ENCODE measurements at regions not wholly inside any gene's neighbourhood (a gene's known extent, or its start where the extent isn't known, plus 50 kb on each side); places are given as distances from the start of the nearest gene placed in this dataset.

DNA sequence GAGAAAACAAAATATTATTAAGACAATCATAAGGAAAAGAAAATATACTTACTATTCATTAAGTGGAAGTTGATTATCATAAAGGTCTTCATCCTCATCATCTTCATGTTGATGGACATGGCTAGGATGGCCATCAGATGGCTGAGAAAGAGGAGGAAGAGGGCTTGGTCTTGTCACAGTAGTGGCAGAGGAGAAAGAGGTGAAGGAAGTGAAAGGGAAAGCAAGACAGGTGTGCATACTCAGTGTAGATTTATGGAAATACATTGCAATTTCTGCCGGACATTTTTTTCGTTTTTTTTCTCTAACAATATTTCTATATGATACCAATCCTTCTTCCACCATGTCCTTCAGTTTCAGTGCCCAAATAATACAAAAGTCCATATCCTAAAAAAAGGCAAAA is 1409.8 kb downstream of the PCDH7 start:
- DNase-seq, result no peak

DNA sequence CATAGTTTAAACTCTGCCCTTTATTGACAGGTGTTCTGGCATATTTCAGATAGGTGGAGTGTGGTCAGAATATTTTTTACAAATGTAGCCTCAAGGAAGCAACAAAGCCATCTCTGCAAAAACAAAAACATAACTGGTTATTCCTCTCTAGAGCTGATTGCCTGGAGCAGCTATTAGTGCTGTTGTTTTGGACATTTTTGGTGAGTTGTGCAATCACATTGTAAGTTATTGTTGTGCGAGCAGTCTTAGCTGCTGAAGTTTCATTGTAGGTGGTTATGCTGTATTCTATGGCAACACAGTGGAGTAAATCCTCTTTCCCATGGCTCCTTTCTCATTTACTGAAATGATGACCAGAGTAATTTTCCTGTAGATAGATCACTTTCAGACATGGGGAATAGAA is 1413.0 kb downstream of the PCDH7 start:
- no peak for DNase-seq

DNA sequence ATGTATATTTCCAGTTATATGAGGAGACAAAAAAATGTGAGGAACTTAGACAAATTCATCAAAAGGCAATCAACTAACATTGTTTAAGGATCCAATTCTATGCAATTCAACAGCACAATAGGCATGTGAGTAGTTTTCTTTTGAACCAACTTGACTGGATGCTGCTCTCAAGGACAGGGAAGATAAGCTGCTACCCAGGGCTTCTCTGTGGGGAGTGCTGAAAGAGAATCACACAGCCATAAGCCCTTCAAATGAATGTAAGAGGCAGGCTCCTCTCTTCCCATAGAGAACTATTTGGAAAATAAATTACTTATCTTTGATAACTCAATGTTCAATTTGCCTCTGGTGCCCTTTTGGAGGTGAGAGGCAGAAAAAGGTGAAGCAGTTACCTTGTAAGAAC is 1413.6 kb downstream of the PCDH7 start:
- DNase-seq, result no peak

DNA sequence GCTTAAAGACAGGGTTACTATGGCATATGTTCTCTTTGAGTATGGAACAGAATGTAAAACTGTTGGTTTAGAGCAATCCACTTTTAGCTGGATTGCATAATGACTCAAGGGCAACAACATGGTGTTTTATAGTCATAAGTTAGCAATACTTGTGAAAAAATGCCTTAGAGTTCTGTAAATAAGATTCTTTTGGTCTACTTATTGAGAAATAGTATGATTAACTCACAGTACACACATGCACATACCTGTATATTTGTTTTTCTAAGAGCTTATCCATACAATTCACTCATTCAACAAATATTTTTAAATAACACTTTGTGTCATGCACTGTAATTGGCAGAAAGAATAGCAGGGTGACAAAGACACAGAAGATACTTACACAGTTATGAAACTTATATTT is 1415.5 kb downstream of the PCDH7 start:
- no peak for DNase-seq

DNA sequence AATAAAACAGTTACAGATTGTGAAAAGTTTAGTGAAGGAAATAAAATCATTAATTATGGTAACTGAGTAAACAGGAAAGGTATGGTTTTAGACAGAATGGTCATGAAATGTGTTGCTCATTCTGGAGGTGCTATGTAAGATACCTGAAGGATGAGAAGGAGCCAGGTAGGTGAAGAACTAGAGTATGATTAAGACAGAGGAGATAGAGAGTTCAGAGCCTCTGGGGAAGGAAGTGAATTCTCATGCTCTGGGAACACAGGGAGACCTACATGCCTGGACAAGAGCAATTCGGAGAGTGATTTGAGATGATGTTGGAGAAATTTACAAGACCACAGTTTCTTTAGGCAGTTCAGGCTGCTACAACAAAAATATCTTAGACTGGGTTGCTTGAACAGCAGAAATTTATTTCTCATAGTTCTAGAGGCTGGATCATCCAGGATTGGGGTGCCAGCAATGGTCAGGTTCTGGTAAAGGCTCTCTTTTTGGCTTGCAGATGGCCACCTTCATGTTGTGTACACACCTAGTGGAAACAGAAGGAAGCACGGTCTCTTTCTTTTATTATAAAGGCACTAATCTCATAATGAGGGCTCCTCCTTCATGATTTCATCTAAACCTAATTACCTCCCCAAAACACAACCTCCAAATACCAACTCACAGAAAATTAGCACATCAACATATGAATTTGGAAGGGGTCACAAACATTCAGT is 1416.1 kb downstream of the PCDH7 start:
- DNase-seq, result no peak

DNA sequence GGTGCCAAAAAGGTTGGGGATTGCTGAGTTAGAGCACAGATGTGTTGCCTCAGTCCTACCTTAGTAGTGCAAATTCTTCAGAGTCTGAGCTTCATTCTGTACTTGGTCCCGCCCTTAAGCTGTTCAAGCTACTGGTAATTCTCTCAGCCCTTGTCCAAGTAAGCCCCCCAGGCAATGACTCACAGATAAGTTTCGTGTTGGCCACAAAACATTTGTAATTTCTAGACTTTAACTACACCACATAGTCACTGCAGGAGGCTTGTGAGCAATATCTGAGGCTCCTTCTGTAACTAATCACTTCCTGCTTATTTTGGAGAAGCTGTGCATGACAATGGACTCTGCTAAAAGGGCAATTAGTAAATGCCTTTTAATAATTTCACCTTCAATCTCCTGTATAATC is 1420.5 kb downstream of the PCDH7 start:
- peak; percentile 63 for DNase-seq

DNA sequence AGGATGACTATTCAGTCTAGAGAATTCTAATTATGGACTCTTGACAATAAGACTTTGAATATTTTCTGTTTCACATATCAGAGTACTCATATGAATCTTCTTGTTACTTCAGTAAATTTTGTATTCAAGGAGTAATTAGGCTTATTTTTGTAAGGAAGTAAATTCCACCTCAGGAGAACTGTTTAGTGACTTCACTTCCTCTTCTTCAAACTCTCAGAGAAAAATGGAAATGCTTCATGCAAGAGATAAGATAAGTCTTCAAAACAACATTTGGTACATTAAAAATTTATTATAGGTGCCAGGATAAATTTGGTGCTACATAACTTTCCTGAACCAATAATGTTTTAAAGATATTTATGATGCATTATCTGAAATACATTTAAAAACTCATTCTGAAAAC is 1421.9 kb downstream of the PCDH7 start:
- no peak for DNase-seq

DNA sequence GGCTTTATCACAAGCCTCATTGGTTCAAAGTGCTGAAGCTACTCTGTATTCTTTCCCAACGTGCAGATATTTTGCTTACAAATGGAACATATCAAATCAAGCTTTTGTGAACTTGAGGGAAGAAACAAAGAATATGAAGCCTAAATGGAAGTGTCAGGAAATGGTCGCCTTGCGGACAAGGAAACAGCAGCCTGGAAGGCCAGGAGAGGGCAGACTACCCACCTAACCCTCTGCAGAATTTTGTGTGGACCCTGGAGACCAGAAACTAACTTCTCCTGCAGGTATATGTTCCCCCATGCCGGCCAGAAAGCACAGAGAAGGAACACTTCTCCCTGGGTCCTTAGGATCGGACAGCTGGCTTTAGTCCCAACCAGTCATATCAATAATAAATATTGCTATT is 1425.8 kb downstream of the PCDH7 start:
- no peak for DNase-seq

DNA sequence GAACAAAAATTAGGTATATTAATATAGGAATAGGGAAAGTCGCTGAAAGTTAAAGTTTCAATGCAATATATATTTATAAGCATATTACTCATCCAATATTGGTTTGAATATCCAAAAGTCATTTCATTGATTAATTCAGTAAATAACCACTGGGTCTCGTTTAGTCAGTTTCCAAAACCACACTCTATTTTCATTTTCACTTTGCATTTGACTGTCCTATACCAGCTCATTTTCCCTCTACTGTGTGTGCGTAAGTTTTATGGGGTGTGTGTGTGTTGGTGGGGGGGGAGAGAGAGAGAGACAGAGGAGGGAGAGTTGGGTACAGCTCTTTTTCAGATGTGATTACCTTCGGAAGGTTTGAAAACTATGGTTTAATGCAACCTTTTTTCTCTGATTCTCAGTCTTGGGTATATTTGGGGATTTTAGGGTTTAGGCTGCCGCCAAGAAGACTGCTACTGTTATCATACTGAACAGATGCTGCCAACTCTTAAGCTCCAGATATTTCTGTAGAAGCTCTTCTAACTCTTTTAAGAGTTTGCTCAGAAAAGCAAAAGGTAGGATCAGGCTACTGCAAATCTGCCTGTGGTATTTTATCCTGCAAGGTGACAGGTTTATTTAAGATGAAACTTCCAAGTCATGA is 1427.4 kb downstream of the PCDH7 start:
- no peak for DNase-seq

DNA sequence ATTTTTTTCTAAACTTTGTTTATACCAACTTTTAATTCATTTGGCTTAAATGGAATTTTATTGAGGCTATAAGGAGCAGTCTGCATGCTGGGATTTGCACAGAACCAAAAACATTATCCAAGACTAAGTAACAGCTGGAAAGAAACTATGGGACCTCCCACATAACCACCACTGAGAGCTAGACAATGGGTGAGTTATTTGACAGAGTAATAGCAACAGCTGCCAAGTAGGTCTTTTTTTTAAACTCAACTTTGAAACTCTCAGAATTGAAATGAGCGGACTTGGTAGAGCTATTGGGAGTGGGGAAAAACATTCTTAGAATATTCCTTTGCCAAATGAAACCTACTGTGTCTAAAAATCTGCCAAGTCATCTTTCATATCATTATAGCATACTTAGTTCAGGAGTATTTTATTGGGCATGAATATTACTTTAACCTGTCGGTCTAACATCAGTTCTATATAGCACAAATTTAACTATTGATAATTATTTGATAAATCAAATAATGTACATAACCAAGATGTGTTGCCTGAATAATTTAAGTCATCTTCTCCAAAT is 1428.0 kb downstream of the PCDH7 start:
- DNase-seq, result no peak

DNA sequence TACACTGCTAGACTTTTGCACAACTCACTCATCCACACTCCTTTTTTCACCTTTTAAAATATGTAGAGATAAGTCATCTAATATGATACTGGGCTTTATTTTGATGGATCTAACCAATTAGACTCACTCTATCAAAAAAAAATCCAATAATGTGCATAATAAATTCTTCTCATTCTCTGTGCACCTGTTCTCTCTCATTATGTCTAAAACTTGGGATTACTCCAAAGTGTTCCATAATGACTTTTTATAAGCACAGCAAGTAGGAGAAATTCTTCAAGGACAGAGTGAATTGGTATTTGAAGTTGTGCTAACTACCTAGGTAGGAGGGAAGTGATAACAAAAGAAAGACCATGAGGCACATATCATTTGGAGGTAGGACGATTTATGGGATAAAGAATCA is 1438.8 kb downstream of the PCDH7 start:
- no peak for DNase-seq

DNA sequence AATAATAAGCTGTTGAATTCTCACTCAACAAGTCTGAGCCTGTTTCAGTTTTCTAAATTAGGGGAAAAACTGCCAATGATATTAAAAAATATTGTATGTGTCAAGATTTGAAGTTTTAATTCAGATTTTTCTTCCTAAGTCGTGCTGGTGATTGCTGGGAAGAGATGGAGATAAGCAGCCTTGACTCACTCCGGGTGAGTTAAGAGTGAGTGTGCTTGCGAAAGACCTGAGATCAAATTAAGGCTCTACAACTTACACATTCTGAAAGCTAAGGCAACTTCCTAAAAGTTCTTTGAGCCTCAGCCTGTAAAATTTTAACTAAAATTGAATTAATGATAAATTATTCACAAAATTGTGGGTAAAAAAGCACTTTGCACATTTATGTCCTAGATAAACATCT is 1441.2 kb downstream of the PCDH7 start:
- peak; percentile 39 for DNase-seq

DNA sequence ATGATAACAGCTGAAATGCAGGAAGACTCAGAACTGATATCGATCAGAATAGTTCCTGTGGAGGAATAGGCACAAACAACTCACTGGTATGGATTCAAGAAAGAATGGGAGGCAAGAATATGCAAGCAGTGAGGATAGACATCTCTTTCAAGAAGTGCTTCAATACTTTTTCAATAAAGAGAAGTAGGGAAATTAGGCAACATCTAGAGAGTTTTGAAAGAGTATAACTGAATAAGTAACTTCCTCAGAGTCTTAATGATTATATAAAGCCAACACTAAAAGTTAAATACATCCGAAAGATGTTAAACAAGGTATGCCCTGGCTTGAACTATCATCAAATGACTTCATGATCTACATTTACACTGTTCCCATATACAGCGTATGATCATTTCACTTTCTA is 1443.0 kb downstream of the PCDH7 start:
- DNase-seq, result peak; percentile 20

DNA sequence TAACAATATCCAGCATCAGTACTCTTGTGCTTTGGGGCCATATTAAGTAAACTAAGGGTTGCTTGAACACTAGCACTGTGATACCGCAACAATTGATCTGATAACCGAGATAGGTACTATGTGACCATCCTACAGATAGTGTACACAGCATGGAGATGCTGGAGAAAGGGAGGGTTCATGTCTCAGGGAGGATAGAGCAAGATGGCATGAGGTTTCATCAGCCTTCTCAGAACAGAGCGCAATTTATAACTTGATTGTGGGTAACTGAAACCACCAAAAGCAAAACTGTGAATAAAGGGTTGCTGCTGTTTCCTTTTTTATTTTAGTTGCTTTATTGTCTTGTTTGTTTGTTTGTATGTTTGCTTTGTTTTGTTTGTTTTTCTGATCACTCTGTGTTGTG is 1449.7 kb downstream of the PCDH7 start:
- no peak for DNase-seq

DNA sequence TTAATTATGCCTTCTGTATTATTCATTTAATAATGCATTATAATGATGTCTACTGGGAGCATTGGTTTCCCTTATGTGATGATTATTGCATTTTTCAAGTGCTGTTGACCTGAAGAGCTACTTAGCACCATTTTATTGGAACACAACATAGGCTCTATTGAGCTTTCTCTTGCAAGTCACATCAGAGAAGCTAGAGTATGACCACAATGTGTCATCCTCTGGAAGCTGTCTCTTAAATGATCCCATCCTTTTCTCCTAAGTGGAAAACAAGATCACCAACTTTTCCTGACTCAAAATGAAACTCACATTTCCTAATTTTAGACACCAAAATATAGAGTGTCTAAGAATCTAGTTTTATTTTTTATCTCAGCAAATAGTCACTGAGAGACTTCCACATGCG is 1451.9 kb downstream of the PCDH7 start:
- no peak for DNase-seq

DNA sequence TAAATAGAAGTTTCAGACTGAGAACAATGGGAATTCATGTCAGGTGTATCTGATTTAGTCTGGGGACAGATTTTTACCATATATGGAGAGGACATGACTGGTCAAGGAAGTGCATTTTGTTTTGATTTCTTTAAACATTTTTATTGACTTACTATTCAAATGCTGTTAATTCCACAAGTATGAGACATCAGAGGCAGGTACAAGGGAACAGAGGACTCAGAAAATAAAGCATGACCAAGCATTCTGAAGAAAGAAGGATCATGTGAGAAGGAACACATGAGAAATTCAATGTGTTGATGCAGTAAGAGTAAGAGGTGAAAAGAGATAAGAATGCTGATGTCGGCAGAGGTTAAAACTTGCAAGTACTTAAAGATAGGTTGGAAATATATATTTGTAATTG is 1452.6 kb downstream of the PCDH7 start:
- DNase-seq, result no peak

DNA sequence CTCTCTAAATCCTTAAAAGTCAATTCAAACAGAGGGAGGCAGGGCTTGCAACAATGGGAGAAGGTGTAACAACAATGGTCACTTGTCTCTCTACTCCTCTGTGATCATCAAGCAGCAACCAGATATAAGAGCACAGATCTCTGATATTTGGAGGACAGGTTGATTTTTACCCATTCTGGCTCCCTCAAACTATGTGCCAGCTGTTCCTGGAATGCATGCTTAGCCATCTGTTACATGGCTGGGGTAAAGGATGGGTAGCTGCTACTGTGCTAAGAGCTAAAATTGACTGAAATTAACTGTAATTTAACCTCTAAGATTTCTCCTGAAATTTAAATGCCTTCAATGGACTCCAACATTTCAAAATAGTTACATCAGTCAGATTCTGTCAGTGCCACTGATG is 1459.9 kb downstream of the PCDH7 start:
- no peak for DNase-seq

DNA sequence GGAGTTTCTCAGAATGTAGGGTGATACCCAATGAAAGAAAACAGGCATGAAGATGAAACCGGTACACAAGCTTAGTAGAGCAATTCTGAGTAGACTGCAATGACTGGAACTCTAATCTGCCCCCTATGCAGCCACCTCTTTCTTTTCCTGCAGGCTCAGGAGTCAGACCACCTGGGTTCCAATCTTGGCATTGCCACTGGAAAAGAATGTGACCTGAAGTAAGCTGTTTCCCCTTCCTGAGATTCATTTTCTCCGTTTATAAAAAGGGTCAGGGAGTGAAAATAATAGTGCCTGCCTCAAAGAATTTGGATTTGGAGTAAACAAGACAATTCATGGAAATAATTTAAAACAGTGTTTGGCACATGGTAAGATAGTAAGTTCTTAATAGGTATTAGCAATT is 1464.0 kb downstream of the PCDH7 start:
- no peak for DNase-seq

DNA sequence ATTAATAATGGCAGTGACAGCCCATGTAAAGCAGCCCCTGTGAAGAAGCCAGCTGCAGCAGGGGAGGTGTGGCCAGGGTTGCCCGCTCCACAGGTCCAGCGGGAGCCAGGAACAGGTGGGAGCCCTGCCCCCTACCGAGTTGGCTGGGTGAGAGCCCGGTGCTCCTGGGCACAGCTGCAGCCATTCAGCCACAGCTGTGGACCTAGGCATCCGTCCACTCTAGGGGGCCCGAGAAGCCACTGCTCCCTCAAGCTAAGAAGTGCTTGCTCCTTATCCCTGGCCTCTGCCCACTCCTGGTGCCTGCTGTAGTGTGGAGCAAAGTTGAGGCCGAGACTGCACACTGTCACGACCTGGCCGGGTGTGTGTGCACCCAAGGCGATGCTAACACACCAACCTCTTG is 1469.0 kb downstream of the PCDH7 start:
- no peak for DNase-seq

DNA sequence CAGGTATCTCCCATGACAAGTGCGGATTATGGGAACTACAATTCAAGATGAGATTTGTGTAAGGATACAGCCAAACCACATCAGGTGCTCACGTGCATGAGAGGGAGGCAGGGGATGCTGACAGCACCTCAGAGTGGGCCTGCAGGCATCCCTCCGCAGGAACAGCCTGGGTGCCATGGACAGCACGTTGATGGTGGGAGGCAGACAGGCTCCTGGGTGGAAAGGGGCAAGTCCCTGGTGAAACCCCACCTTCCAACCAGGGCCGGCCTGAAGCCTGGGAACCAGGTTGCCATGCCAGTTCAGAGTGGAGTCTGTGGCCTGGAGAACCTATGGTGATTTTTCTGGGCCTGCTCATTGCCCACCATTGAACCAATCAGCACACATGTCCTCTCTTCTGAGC is 1469.6 kb downstream of the PCDH7 start:
- DNase-seq, result no peak

DNA sequence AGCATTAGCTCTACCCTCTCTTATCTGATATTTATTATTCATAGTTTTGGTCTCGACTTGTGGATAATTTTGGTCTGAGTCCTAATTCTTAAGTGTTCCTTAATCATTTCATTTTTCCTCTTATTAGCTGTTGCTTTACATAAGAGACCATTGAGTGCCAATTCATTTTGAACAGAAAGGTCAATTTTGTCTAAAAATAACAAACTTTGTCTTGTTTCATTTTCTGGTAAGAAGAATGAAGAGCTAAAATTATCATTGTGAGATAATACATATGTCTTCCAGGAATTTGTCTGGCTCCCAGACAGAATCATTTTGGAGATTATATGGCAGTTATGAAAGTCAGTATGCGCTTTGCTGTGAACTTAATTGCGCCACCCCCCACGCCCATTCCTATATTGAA is 1471.8 kb downstream of the PCDH7 start:
- no peak for DNase-seq

DNA sequence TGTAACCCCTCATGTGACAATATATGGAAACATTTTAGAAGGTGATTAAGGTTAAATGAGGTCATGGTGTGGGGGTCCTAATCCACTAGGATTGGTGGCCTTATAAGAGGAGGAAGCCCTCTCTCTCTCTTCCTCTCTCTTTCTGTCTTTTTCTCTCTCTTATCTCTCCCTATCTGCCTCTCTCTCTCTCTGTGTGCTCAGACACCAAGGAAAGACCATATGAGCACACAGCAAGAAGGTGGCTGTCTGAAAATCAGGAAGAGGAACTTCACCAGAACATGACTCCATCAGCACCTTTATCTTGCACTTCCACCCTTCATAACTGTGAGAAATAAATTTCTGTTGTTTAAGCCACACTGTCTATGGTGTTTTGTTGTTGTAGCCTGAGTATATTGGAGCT is 1472.2 kb downstream of the PCDH7 start:
- DNase-seq, result no peak

DNA sequence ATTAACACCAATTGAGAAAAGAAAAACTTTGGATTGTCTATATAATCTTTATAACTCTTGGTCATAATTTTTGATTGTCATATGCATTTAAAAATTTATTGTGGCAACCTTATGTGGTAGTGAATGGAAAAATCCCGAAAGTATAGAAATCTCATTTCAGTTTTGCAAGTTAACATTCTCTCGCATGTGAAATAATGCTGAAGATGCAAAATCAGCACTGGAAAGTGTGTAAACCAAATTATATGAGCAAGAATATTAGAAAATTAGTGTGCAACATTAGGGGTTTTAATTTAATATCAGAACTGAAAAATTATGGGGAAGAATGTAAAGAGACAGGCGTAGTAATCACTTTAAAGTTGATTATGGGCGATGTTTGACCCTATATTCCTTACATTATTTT is 1472.8 kb downstream of the PCDH7 start:
- no peak for DNase-seq

DNA sequence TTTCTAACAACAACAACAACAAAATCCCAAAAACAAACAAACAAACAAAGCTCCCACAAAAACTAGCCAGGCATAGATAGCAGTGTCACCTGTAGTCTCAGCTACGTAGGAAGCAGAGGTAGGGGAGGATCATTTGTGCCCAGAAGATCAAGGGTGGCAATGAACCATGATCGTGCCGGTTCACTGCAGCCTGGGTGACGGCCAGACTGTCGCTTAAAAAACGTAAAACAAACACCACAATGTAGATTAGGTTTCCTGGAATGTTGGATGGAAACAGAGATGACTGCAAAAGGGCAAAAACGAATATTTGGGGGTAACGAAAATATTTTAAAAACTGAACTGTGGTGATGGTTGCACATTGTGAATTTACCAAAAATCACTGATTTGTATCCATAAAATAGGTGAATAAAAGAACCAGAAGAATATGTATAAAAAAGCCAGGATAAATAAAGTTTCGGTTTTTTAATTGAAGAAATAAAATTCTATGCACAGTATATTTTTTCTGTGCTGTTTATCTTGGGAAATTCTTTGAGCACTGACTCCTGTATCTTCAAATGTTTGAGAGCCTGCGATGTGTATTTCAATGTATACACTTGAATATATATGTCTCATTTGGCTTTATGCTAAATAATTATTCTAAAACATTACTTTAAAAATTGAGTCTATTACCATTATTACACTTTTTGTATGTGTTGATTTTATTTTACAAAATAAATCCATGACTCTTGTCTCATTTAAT is 1477.0 kb downstream of the PCDH7 start:
- DNase-seq, result no peak
